DMS 273 treated with DMSO at 0.1 percent for 48 hours (cell line): ENCODE measurements at regions not wholly inside any gene's neighbourhood (a gene's known extent, or its start where the extent isn't known, plus 50 kb on each side); places are given as distances from the start of the nearest gene placed in this dataset.

Source experiments
- DNase-seq: peaks from one replicate; lab custom pipeline; 2025; lab: John Stamatoyannopoulos, UW

DNA sequence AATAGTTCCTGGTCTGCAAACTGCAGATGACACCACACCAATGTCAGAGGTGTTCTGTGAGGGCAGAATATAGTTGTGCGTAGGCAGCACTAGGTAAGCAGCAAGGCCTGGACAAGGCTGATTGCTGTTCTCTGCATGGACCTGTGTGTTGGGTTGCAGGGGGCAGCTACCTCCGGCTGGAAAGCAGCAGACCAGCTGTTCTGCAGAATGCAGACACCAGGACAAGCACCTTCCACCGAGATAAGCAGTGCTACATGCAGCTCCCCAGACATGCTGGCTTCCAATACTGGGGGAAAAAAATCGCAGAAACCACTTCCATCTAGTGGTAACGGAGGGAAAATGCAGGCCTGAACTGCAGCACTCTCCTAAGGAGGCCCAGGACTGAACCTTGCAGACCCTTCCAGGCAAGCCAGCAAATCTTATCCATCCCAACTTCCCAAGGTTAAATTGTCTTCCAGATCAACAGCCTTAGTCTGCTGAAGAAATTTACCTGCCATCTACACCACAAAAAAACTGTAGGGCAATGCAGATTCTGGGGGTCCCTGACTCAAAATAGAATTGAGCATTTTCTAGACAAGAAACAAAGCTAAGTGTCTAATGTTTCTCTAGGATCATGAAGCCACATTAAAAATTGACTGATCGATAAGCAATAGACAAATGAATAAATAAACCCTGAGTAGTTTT lies 50.5 kb upstream of the COBL start:
- DNase-seq = peak; percentile 52
